ENCODE measurements at regions not wholly inside any gene's neighbourhood (a gene's known extent, or its start where the extent isn't known, plus 50 kb on each side); places are given as distances from the start of the nearest gene placed in this dataset.

DNA sequence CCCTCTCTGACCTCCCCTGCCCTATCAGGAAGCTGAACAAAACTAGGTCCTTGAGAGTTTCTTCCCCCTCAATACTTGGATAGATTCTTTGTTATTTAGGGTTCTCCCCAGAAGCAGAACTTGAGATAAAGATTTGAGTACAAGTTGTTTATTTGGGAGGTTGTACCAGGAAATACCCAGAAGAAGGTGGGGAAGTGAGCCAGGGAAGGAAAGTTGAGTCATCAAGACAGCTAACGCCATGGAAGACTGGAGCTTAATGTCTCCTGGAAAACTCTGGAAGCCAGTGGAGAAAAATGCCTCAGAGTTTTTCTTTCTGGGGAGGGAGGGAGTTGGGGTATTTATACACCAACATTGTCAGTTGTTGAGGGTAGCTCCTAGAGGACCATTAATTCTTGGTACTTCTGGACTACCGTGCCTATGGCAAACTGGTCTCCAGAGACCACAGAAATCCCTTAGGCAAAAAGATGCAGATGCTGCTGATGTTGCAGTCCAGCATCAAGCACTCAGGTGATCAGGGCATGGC lies 102.6 kb upstream of the ZFP64 start:
- TF ChIP-seq EZH2 (IDR thresholded peaks at IDR 0.05; ENCODE audit: borderline replicate concordance, insufficient read depth, low read depth, low read length, poor library complexity, severe bottlenecking), result no peak
- TF ChIP-seq, protein P1, sequence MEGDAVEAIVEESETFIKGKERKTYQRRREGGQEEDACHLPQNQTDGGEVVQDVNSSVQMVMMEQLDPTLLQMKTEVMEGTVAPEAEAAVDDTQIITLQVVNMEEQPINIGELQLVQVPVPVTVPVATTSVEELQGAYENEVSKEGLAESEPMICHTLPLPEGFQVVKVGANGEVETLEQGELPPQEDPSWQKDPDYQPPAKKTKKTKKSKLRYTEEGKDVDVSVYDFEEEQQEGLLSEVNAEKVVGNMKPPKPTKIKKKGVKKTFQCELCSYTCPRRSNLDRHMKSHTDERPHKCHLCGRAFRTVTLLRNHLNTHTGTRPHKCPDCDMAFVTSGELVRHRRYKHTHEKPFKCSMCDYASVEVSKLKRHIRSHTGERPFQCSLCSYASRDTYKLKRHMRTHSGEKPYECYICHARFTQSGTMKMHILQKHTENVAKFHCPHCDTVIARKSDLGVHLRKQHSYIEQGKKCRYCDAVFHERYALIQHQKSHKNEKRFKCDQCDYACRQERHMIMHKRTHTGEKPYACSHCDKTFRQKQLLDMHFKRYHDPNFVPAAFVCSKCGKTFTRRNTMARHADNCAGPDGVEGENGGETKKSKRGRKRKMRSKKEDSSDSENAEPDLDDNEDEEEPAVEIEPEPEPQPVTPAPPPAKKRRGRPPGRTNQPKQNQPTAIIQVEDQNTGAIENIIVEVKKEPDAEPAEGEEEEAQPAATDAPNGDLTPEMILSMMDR (IDR thresholded peaks at IDR 0.05), result no peak
